HG03575 (cell line): ENCODE measurements at regions not wholly inside any gene's neighbourhood (a gene's known extent, or its start where the extent isn't known, plus 50 kb on each side); places are given as distances from the start of the nearest gene placed in this dataset.

Experiments used
- ATAC-seq: cut with Tn5 transposase; IDR thresholded peaks from one replicate; pipeline ENCODE4 v1.9.1; 2021; ENCODE audit not compliant: unreplicated experiment, insufficient number of reproducible peaks, low FRiP score; ENCODE audit errors: extremely low read depth

GRCh38 chr9:26361010-26361409 lies 531.6 kb downstream of the CAAP1 start:
- ATAC-seq = no peak

- no peak for ATAC-seq
Observed at GRCh38 chr9:26358836-26359235, 533.8 kb downstream of the CAAP1 start.

- no peak for ATAC-seq
Observed at GRCh38 chr9:26357803-26358344, 534.7 kb downstream of the CAAP1 start.

- no peak for ATAC-seq
Observed at GRCh38 chr9:26356491-26356890, 536.1 kb downstream of the CAAP1 start.

- no peak for ATAC-seq
Observed at GRCh38 chr9:26346942-26347477, 545.6 kb downstream of the CAAP1 start.

GRCh38 chr9:26341545-26341944 lies 551.1 kb downstream of the CAAP1 start:
- no peak for ATAC-seq

- ATAC-seq = no peak
Observed at GRCh38 chr9:26339796-26340195, 552.8 kb downstream of the CAAP1 start.

- ATAC-seq = no peak
Observed at GRCh38 chr9:26335116-26335515, 557.5 kb downstream of the CAAP1 start.

- no peak for ATAC-seq
Observed at GRCh38 chr9:26334706-26335105, 557.9 kb downstream of the CAAP1 start.

GRCh38 chr9:26331223-26331622 lies 561.4 kb downstream of the CAAP1 start:
- no peak for ATAC-seq

- ATAC-seq = no peak
Observed at GRCh38 chr9:26329974-26330373, 562.6 kb downstream of the CAAP1 start.

GRCh38 chr9:26326563-26326962 lies 566.0 kb downstream of the CAAP1 start:
- no peak for ATAC-seq

- ATAC-seq = no peak
Observed at GRCh38 chr9:26325444-26325829, 567.2 kb downstream of the CAAP1 start.

GRCh38 chr9:26324786-26325443 lies 567.7 kb downstream of the CAAP1 start:
- ATAC-seq = no peak

GRCh38 chr9:26321935-26322334 lies 570.7 kb downstream of the CAAP1 start:
- ATAC-seq = no peak

- no peak for ATAC-seq
Observed at GRCh38 chr9:26319859-26320258, 572.7 kb downstream of the CAAP1 start.

- no peak for ATAC-seq
Observed at GRCh38 chr9:26313108-26313507, 579.5 kb downstream of the CAAP1 start.

GRCh38 chr9:26311463-26311995 lies 581.1 kb downstream of the CAAP1 start:
- no peak for ATAC-seq

GRCh38 chr9:26310294-26310693 lies 582.3 kb downstream of the CAAP1 start:
- no peak for ATAC-seq

- no peak for ATAC-seq
Observed at GRCh38 chr9:26308328-26308727, 584.3 kb downstream of the CAAP1 start.

- no peak for ATAC-seq
Observed at GRCh38 chr9:26301659-26302058, 590.9 kb downstream of the CAAP1 start.
